Middle frontal gyrus (tissue), 1 donor: ENCODE measurements at regions not wholly inside any gene's neighbourhood (a gene's known extent, or its start where the extent isn't known, plus 50 kb on each side); places are given as distances from the start of the nearest gene placed in this dataset.

Source experiments
- DNase-seq: peaks from one replicate; pipeline ENCODE4 v3.0.0-alpha.2; 2015; ENCODE audit warnings: low spot score; ENCODE audit errors: extremely low spot score

GRCh38 chr22:27517361-27518155 is 284.0 kb downstream of the MN1 start:
- DNase-seq: no peak

DNA sequence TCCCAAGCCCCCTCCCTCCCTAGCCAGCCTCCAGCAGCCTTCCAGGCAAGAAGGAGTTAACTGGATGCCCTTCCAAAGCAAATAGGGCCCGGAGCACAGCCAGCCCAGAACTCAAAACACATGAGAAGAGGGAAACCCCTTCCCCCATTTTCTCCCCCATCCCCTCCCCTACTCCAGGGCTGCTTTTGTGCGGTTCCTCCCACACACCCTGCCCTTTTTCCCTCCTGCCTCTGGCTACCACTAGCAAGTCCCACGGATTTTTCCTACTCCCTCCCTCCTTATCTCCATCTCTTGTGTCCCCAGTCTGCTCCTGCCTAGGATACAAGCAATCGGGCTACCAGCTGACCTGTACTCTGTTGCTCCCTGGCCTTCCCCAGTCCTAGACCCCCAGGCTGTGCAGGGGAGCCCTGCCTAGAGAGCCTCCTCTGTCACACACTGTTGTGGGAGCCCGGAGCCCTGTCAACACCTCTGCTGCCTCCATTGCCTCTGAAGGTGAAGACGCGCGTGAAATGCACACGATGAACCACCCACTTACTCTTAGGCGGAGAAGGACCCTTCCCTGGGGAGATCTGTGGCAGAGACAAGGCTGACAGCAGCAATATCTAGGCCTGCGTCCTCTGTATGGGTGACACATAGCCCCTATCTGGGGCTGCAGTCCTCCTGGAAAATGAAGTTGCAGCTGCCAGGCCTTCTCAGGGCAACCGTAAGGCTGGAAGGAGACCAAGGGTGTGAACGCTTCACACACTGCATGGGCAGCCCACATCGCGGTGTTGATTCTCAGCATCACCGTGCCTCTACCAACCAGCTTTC is 282.8 kb downstream of the MN1 start:
- DNase-seq: no peak

DNA sequence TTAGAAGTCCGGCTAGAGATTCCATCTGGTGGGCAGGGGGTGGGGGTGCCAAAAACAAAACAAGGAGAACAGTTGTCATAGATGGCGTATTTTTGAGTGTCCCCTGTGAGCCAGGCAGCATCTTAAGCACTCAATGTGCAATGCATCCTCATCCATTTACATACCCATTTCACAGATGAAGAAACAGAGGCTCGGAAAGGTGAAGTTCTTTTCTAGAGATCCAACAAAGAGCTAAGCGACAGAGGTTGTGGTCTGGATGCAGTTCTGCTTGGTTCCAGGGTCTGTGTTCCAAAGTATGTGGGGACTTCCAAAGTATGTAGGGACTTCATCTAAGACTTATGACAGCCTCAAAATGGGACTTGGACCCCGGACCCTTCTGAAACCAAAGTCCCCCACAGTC is 277.8 kb downstream of the MN1 start:
- DNase-seq: no peak

DNA sequence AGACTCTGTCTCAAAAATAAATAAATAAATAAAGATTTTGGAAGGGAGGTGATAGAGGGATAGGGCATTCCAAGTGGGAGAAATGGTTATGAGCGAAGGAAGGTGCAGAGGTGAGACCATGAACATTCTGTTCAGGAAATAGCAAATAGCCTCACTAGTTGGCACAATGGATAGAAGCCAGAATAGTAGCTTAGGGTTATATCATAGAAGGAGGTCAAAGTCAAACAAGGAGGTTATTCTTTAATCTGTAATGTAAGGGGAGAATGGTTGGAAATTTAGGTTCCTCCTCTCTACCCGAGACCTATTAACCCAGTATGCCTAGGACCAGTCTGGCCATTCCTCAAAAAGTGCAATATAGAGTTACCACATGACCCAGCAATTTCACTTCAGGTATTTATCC is 275.8 kb downstream of the MN1 start:
- no peak for DNase-seq

- no peak for DNase-seq
Measured at GRCh38 chr22:27526901-27527300, 274.7 kb downstream of the MN1 start.

DNA sequence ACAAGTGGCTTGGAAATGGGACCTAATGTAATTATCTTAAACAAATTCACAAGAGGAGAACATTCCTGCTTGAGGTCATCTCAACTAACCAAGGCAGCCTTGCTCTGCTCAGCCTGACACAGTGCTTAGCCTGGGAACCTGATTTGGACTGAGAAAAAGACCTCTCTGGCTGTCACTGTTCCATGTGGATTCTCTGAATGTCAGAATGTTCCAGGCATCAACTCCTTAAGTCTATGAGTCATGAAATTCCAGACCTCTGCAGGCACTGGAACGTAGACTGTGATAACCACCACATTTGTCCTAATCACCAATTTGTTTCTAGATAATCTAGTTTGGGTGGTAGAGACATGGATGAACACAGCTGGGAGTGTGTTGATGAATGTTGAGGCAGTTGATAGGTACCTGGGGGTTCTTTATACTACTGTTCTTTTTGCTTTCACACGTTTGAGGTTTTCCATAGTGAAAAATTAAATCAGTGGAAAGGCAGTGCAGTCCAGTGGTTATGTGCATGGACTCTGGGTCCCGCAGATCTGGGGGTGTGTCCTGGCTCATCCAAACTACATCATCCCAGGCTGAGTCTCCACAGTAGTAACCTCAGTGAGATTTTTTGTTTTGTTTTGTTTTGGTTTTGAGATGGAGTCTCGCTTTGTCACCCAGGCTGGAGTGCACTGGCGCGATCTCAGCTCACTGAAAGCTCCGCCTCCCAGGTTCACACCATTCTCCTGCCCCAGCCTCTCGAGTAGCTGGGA is 269.6 kb downstream of the MN1 start:
- DNase-seq: no peak

DNA sequence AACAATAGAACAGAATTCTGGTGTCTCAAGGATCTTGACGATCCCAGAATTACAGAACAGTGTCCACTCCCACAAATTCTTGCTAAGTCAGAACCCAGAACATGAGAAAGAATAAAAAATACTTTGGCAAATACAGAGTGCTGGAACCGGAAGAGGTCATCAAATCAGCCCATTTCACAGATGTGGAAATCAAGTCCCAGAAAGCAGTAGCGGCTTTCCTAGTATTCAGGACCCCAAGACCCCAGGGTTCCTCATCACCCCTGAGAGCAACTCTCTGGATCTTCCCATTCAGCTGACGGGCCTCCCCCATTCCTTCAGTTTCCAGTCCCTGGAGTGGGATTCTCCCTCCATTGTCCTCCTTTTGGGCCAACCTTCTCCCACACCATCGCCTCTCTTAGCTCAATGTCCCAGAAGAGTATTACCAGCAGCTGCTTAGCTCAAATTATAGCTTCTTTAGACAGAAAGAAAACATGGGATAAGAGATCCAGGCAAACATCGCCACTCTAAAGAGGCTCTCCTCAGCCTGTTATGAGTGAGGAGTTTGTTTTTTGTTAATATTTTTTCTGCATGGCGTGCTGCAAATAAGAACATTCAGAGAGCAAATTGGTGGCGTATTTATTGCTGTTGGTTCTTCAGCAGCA is 268.3 kb downstream of the MN1 start:
- DNase-seq: no peak

GRCh38 chr22:27534720-27535125 is 266.8 kb downstream of the MN1 start:
- no peak for DNase-seq

- no peak for DNase-seq
Measured at GRCh38 chr22:27535452-27535851, 266.1 kb downstream of the MN1 start.

DNA sequence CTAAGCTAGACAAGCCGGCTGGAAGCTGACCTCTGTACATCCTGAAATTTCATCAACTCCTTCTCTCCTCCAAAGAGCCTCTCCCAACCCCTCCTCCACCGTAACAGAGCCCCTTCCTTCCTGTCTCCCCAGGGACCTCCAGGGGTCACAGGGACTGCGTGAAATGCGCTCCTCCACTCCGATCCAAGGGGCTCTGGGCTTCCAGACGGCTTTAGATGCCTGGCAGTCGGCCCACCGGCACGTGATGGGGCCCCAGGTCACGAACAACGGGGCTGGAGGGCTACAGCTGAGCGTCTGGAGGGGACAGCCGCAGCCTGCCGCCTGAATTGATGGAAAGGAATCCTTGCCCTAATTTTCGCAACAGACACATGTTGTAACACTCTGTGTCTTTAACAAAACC is 264.1 kb downstream of the MN1 start:
- no peak for DNase-seq

DNA sequence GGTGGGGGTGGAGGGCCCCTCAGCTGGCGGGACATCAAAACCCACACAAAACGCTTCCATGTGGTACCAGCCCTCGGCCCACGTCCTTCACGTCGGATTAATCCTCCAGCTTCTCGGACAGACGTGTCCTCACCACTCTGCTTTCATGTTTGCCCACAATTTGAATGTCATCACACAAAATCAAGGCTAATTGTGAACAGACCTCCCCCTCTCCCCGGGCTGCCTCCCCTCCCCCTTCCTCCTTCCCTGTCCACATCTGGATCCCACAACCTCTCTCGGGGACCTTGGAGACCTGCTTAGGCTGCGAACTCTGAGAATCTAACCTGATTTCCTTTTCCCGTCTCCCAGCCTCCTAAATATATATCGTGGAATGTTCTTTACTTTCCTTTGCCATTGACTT is 262.9 kb downstream of the MN1 start:
- DNase-seq: no peak

DNA sequence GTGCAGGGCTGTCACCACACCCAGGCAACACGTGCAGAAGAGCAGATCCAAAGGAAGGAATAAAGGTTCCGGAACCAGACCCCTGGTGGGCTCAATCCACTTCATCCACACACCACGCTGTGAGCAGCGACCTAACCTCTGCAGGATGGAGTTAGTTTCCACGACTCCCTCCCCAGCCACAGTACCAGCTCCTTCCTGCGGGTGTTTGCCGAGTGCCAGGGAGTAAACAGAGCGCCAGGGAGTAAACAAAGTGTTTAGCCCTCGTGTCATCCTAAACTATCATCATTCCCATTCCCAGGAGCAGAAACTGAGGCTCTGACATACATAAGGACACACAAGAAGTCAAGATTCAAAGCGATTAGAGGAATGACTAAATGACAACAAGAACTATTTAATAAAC is 261.3 kb downstream of the MN1 start:
- no peak for DNase-seq

GRCh38 chr22:27540656-27541396 is 260.7 kb downstream of the MN1 start:
- no peak for DNase-seq

DNA sequence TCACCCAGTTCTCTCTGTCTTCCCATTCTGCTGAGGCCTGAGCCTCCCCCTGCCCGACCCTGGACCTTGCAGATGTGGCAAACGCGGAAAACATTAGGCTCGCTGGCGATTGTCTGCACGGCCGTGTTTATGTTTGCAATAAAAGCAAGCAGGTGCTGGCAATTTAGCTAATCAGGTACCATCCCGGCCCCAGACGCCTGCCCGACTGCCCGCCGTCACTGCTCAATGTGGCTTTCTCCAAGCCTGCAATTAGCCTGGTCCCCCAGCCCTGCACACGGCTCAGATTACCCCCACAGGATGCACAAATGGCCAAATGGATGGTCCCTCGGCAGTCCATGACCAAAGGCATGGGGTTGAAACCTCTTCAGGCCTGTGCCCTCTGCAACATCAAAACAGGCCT is 259.7 kb downstream of the MN1 start:
- no peak for DNase-seq

DNA sequence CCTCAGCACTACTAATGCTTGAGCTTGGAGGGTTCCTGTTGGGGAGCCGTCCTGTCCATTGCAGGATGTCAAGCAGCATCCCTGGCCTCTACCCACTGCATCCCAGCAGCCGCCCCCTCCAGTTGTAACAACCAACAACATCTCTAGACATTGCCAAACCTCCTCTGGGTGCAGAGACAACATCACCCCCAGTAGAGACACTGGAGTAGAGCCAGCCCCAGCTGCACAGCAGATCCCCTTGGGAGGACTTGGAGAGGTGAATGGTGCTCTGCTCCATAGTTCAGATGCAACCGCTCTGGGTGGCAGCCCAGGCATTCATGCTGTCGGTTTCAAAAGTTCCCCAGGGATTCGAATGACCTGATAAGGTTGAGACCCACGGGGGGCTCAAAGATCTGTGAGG is 259.0 kb downstream of the MN1 start:
- no peak for DNase-seq

GRCh38 chr22:27543460-27543859 is 258.1 kb downstream of the MN1 start:
- no peak for DNase-seq

DNA sequence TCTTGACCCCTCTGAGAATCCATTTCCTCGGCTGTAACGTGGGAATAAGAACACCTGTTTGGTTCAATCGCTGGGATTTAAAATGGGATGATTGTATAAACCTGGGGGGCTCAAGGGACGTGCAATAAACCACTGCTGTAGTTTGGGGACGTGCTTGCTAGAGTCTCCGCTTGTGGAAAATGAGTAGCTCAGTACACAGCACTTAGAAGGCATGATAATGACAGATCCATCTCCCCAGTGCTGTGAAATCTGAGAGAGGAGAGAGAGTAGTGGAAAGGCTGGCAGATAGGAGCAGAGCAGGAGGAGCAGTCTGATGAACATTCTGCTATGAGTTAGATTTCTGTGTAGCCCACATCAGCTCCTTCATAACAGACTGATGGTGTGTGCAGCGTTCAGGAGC is 256.5 kb downstream of the MN1 start:
- DNase-seq: no peak

DNA sequence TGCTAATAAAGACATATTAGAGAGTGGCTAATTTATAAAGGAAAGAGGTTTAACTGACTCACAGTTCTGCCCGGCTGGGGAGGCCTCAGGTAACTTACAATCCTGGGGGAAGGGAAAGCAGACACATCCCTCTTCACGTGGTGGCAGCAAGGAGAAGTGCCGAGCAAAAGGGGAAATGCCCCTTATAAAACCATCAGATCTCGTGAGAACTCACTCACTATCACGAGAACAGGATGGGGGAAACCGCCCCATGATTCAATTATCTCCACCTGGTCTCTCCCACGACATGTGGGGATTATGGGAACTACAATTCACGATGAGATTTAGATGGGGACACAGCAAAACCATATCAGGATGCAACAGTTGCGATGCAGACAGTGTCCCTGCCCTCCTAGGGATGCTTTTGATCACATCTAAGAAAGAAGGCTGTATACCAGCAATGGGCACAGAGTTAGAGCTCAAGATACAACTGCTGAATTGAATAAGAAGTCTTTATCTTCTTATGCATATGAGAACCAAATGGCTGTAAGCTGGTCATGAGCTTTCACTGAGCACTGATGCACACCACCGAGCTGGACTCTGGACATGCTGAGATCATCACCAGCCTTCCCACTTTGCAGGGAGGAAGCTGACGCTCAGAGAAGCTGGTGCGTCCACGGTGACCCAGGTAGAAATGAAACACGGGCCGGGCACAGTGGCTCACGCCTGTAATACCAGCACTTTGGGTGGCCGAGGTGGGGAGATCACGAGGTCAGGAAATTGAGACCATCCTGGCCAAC is 255.2 kb downstream of the MN1 start:
- no peak for DNase-seq

DNA sequence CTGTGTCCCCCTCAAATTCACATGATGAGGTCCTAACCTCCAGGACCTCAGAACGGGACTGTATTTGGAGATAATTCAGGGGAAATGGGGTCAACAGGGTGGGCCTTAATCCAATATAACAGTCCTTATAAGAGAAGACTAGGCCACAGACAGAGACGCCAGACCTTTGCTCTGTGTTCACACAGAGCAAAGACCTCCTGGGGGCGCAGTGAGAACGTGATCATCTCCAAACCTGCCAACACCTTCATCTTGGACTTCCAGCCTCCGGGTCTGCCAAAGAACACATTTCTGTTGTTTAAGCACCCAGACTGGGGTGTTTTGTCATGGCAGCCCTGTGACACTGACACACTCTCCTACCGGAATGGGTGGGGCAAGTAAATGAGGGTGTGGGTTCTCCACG is 250.2 kb downstream of the MN1 start:
- no peak for DNase-seq

GRCh38 chr22:27552176-27552575 is 249.4 kb downstream of the MN1 start:
- no peak for DNase-seq
